A673 (cell line): ENCODE measurements at regions not wholly inside any gene's neighbourhood (a gene's known extent, or its start where the extent isn't known, plus 50 kb on each side); places are given as distances from the start of the nearest gene placed in this dataset.

ENCODE experiments used
- EZH2 ChIP-seq: fragments of 200-600 bp; sonication (generic); IDR thresholded peaks from 2 replicates; pipeline ENCODE4 v1.6.1; 2017; ENCODE audit warnings: borderline replicate concordance, low read depth, mild to moderate bottlenecking, mixed read lengths, antibody characterized with exemption, low read length; ENCODE audit not compliant: poor library complexity, severe bottlenecking
- TF ChIP-seq, protein P1 (sequence below): fragments of 300-800, 200-600 bp; sonication (generic); conservative IDR thresholded peaks from 2 replicates; pipeline ENCODE4 v1.5.1; 2017; ENCODE audit warnings: low read depth, mild to moderate bottlenecking, antibody characterized with exemption, low read length, moderate library complexity, mixed read lengths

- TF ChIP-seq, protein P1, sequence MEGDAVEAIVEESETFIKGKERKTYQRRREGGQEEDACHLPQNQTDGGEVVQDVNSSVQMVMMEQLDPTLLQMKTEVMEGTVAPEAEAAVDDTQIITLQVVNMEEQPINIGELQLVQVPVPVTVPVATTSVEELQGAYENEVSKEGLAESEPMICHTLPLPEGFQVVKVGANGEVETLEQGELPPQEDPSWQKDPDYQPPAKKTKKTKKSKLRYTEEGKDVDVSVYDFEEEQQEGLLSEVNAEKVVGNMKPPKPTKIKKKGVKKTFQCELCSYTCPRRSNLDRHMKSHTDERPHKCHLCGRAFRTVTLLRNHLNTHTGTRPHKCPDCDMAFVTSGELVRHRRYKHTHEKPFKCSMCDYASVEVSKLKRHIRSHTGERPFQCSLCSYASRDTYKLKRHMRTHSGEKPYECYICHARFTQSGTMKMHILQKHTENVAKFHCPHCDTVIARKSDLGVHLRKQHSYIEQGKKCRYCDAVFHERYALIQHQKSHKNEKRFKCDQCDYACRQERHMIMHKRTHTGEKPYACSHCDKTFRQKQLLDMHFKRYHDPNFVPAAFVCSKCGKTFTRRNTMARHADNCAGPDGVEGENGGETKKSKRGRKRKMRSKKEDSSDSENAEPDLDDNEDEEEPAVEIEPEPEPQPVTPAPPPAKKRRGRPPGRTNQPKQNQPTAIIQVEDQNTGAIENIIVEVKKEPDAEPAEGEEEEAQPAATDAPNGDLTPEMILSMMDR: no peak
- no peak for TF ChIP-seq EZH2
Observed at GRCh38 chr2:106280722-106281446, 86.8 kb upstream of the UXS1 start.
